Nucleus accumbens (tissue), 56 donors: ENCODE measurements at regions not wholly inside any gene's neighbourhood (a gene's known extent, or its start where the extent isn't known, plus 50 kb on each side); places are given as distances from the start of the nearest gene placed in this dataset.

ENCODE experiments used
- DNase-seq, 56 donors: peaks; one replicate each; lab custom pipeline; 2025; lab: John Stamatoyannopoulos, UW

- no peak for DNase-seq
Observed at GRCh38 chr20:23212011-23212410, 125.9 kb upstream of the CD93 start.

- DNase-seq = no peak
Observed at GRCh38 chr20:23211164-23211563, 125.0 kb upstream of the CD93 start.

GRCh38 chr20:23207826-23208540 is 121.9 kb upstream of the CD93 start:
- DNase-seq = no peak

- DNase-seq = no peak
Observed at GRCh38 chr20:23206995-23207394, 120.9 kb upstream of the CD93 start.

GRCh38 chr20:23206061-23206460 is 119.9 kb upstream of the CD93 start:
- no peak for DNase-seq

GRCh38 chr20:23205611-23206041 is 119.5 kb upstream of the CD93 start:
- DNase-seq = peak in 52 of 56 donors; percentile 10 to 91 (median 60)

GRCh38 chr20:23205211-23205610 is 119.1 kb upstream of the CD93 start:
- DNase-seq = peak in 19 of 56 donors; percentile 6 to 55 (median 30)

- no peak for DNase-seq
Observed at GRCh38 chr20:23203951-23204730, 118.0 kb upstream of the CD93 start.

- DNase-seq = no peak
Observed at GRCh38 chr20:23203310-23203709, 117.2 kb upstream of the CD93 start.

- DNase-seq = no peak
Observed at GRCh38 chr20:23201658-23202057, 115.5 kb upstream of the CD93 start.

- DNase-seq = no peak
Observed at GRCh38 chr20:23200914-23201313, 114.8 kb upstream of the CD93 start.

GRCh38 chr20:23200413-23200812 is 114.3 kb upstream of the CD93 start:
- DNase-seq = no peak

- no peak for DNase-seq
Observed at GRCh38 chr20:23199356-23199755, 113.2 kb upstream of the CD93 start.

GRCh38 chr20:23198815-23199214 is 112.7 kb upstream of the CD93 start:
- no peak for DNase-seq

GRCh38 chr20:23197836-23198235 is 111.7 kb upstream of the CD93 start:
- no peak for DNase-seq

GRCh38 chr20:23195636-23196035 is 109.5 kb upstream of the CD93 start:
- DNase-seq = no peak

- no peak for DNase-seq
Observed at GRCh38 chr20:23193801-23194384, 107.8 kb upstream of the CD93 start.

GRCh38 chr20:23192469-23192868 is 106.3 kb upstream of the CD93 start:
- DNase-seq = no peak

GRCh38 chr20:23190557-23190956 is 104.4 kb upstream of the CD93 start:
- DNase-seq = no peak

GRCh38 chr20:23189854-23190253 is 103.7 kb upstream of the CD93 start:
- DNase-seq = no peak

- DNase-seq = no peak
Observed at GRCh38 chr20:23189341-23189740, 103.2 kb upstream of the CD93 start.
